ENCODE measurements at regions not wholly inside any gene's neighbourhood (a gene's known extent, or its start where the extent isn't known, plus 50 kb on each side); places are given as distances from the start of the nearest gene placed in this dataset.

GRCh38 chr11:116658876-116659535 lies 113.8 kb downstream of the BUD13 start:
- Histone ChIP-seq H3K4me1 (replicated peaks) (no peaks in the 10 kb centered on the region), H3K27ac (no peak overlapping the region), H3K27me3 (replicated peaks; ENCODE audit: insufficient read depth) (no peaks in the 10 kb centered on the region), H3K4me3 (no peak overlapping the region), H3K9me3 (no peaks in the 10 kb centered on the region), H3K36me3 (no peaks in the 10 kb centered on the region)
- TF ChIP-seq POLR2AphosphoS5 (IDR thresholded peaks at IDR 0.05) (no peak), POLR2A (IDR thresholded peaks at IDR 0.05) (no peak), CTCF (IDR thresholded peaks at IDR 0.05) (no peak)
- intact Hi-C loops (cut with DNase I) = no loop called here
- DNase-seq (ENCODE audit: low spot score) = no peak
- WGBS = 93% methylated on average over 14 of the region's 14 CpGs

- intact Hi-C loops (cut with DNase I) = no loop called here
- DNase-seq (ENCODE audit: low spot score) = no peak
- Histone ChIP-seq H3K4me1 (replicated peaks) (no peaks in the 10 kb centered on the region), H3K9me3 (no peaks in the 10 kb centered on the region), H3K27me3 (replicated peaks; ENCODE audit: insufficient read depth) (no peaks in the 10 kb centered on the region), H3K36me3 (no peaks in the 10 kb centered on the region), H3K27ac (no peak overlapping the region), H3K4me3 (no peak overlapping the region)
- TF ChIP-seq POLR2A (IDR thresholded peaks at IDR 0.05) (no peak), CTCF (IDR thresholded peaks at IDR 0.05) (no peak), POLR2AphosphoS5 (IDR thresholded peaks at IDR 0.05) (no peak)
- WGBS = 82% methylated on average over 11 of the region's 11 CpGs
Observed at GRCh38 chr11:116657842-116658825, 114.7 kb downstream of the BUD13 start.

- no peak overlapping the region for H3K27ac ChIP-seq
- intact Hi-C loops (cut with DNase I) = no loop called here
- no peaks in the 10 kb centered on the region for H3K9me3 ChIP-seq
- TF ChIP-seq POLR2AphosphoS5 (IDR thresholded peaks at IDR 0.05) (no peak), POLR2A (IDR thresholded peaks at IDR 0.05) (no peak), CTCF (IDR thresholded peaks at IDR 0.05) (no peak)
- no peak overlapping the region for H3K4me3 ChIP-seq
- no peaks in the 10 kb centered on the region for H3K4me1 ChIP-seq (replicated peaks)
- 72% methylated on average over 4 of the region's 4 CpGs for WGBS
- no peaks in the 10 kb centered on the region for H3K27me3 ChIP-seq (replicated peaks; ENCODE audit: insufficient read depth)
- no peaks in the 10 kb centered on the region for H3K36me3 ChIP-seq
- DNase-seq (ENCODE audit: low spot score) = no peak
Observed at GRCh38 chr11:116656011-116656410, 116.8 kb downstream of the BUD13 start.

GRCh38 chr11:116654526-116654925 lies 118.3 kb downstream of the BUD13 start:
- WGBS = 92% methylated on average over 1 of the region's 1 CpG
- no peaks in the 10 kb centered on the region for H3K36me3 ChIP-seq
- intact Hi-C loops (cut with DNase I) = no loop called here
- no peaks in the 10 kb centered on the region for H3K27me3 ChIP-seq (replicated peaks; ENCODE audit: insufficient read depth)
- DNase-seq (ENCODE audit: low spot score) = no peak
- no peaks in the 10 kb centered on the region for H3K4me1 ChIP-seq (replicated peaks)
- no peaks in the 10 kb centered on the region for H3K9me3 ChIP-seq
- TF ChIP-seq POLR2AphosphoS5 (IDR thresholded peaks at IDR 0.05) (no peak), CTCF (IDR thresholded peaks at IDR 0.05) (no peak), POLR2A (IDR thresholded peaks at IDR 0.05) (no peak)
- no peak overlapping the region for H3K4me3 ChIP-seq
- H3K27ac ChIP-seq = no peak overlapping the region

All from prostate gland (tissue), 2 donors.